H7 (cell line): ENCODE measurements at regions not wholly inside any gene's neighbourhood (a gene's known extent, or its start where the extent isn't known, plus 50 kb on each side); places are given as distances from the start of the nearest gene placed in this dataset.

Experiments used
- DNase-seq: peaks from one replicate; pipeline ENCODE4 v3.0.0; 2012
- H3K27me3 ChIP-seq: 2 replicates; pipeline ENCODE4 v1.6.0; 2011; ENCODE audit warnings: mild to moderate bottlenecking, low read length; ENCODE audit not compliant: control insufficient read depth, insufficient read depth
- H3K36me3 ChIP-seq: replicated peaks from 2 replicates; pipeline ENCODE4 v1.5.1; 2011; ENCODE audit warnings: low read length; ENCODE audit not compliant: control insufficient read depth, insufficient read depth
- H3K4me3 ChIP-seq: 2 replicates; pipeline ENCODE4 v1.5.1; 2011; ENCODE audit warnings: low read depth, mild to moderate bottlenecking, control low read depth, low read length, moderate library complexity; ENCODE audit not compliant: insufficient read depth

DNA sequence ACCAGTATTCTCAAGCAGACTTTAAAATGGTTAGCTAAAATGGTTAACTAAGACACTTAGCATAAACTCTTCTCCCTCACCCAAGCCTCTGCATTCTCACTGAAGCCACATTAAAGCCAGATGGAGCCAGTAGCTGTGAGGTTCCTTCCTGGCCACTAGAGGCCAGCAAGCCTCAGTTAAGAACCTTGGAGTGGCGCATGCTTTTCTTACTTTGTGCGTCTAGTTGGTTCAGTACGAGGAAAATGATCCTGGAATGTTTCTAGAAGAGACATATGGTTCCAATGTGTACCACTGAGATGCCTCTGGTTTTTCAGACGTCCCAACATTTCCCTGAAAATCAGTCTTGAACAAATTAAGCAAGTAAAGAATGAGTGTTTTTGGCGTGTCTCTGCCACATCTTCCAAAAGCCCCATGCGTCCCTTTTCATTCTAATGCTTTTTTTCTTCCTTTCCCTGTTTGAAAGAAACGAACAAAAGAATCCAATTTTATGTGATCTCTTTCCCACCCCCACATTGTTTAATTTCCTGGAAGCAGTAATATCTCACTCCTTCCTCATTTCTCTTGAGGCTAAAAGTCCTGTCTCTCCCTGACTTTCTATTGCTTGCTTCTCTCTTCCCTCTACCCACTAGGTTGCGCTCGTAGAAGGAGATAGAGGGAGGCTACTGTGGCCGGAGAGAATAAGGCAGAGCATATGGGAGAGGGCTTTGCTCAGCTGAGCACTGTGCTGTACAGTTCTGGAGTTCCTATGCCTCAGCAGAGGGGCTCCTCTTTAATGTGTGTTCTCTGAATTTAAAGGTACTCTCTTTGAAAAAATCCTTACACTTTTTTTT lies 82.9 kb upstream of the TAB3 start:
- peak; percentile 63 for DNase-seq
- H3K27me3 ChIP-seq: no peaks in the 10 kb centered on the region
- 0 out of 2 replicates have a peak overlapping the region, but pooled peaks have one; percentile 6 for H3K4me3 ChIP-seq
- no peaks in the 10 kb centered on the region for H3K36me3 ChIP-seq

DNA sequence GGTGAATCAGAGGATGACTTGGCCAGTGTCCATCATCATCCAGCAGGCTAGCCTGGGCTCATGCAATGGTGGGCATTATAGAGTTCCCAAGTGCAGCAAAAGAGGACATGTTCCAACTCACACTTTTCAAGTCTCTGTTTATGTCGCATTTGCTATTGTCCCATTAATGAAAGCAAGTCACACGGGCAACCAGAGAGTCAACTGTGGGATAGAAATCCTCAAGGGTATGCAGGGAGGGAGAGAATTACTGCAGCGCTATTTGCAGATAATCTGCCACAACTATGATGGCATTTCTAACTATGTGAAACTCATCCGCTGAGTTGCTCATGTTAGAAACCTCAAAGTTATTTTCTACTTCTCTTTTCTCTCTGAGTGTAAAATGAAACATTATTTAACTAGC lies 78.5 kb upstream of the TAB3 start:
- Histone ChIP-seq H3K4me3 (no peak overlapping the region), H3K36me3 (no peaks in the 10 kb centered on the region), H3K27me3 (no peaks in the 10 kb centered on the region)
- DNase-seq: no peak

DNA sequence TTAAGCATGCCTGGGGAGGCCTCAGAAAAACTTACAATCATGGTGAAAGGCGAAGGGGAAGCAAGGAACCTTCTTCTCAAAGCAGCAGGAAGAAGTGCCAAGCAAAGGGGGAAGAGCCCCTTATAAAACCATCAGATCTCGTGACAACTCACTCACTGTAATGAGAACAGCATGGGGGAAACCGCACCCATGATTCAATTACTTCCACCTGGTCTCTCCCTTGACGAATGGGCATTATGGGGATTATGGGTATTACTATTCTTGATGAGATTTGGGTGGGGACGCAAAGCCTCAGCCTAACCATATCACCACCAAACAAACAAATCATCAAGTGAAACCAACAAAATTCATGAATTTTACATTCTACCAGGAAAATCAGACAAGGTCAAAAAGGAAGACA lies 76.7 kb upstream of the TAB3 start:
- Histone ChIP-seq H3K36me3 (no peaks in the 10 kb centered on the region), H3K27me3 (no peaks in the 10 kb centered on the region), H3K4me3 (no peak overlapping the region)
- no peak for DNase-seq

DNA sequence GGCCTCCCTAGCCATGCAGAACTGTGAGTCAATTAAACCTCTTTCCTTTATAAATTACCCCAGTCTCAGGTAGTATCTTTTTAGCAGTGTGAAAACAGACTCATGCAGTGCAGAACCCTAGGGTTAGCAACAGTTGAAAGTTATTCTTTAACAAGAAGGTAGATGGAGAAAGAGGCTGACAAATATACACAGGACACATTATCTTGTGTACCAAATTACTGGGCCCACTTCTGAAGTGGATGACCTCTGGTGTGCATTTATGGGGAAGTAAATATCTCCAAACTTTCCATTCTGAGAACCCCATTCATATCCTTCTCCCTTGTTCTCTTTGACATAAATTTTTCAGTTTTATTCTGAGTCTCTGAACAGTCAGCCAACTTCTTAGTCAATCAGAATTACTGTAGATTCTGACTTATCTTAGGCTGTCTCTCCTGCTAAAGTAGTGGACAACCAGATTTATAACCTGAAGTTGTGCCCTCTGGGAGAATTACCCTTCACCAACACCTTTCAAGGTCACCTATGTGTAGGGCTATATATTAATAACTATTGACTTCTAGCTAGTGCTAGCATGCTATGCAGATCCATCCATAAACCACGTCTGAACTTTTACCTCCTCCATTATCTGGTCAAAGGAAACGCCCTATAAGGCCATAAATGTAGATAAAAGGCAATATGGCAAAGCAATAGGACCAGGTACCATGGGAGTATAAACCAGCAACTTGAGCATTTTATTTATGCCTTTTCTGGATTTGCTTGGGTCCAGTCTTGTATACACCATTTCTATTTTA lies 72.5 kb upstream of the TAB3 start:
- H3K4me3 ChIP-seq: no peak overlapping the region
- H3K36me3 ChIP-seq: no peaks in the 10 kb centered on the region
- no peaks in the 10 kb centered on the region for H3K27me3 ChIP-seq
- DNase-seq: no peak

DNA sequence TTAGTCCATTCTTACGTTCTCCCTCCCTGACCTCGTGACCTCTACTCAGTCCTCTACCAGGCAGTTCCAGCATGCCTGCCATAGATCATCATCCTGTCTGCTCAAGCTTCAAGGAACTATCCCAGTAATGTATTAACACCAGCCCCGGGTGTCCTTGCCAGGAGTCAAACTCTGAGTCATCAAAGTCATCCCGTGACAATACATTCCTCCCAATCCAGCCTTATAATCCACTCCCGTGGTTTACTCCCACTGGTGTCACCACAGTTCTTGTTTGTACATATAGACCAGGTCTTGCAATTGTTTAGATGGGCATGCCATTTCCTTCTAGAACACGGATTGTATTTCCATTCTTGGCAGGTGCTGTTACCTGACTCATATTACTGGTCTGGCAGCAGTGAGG lies 68.7 kb upstream of the TAB3 start:
- Histone ChIP-seq H3K27me3 (no peaks in the 10 kb centered on the region), H3K4me3 (no peak overlapping the region), H3K36me3 (no peaks in the 10 kb centered on the region)
- no peak for DNase-seq

DNA sequence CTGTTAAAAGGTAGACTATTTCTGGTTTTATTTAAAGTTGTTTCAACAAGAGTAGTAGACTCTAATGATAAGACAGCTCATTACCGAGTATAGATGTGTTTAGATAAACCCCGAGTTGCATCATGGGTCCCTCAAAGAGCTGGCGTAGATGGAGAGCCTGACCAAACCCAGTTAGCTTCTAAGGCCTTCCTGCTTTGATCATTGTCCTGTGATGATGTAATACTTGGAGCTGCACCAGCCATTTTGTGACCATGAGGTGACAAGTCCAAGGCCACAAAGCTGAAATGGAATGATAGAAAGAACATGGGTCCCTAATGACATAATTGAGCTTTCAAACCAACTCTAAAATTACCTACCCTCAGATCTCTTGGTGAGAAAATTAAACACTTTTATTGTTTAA lies 66.6 kb upstream of the TAB3 start:
- H3K4me3 ChIP-seq: no peak overlapping the region
- H3K36me3 ChIP-seq: no peaks in the 10 kb centered on the region
- no peaks in the 10 kb centered on the region for H3K27me3 ChIP-seq
- no peak for DNase-seq

DNA sequence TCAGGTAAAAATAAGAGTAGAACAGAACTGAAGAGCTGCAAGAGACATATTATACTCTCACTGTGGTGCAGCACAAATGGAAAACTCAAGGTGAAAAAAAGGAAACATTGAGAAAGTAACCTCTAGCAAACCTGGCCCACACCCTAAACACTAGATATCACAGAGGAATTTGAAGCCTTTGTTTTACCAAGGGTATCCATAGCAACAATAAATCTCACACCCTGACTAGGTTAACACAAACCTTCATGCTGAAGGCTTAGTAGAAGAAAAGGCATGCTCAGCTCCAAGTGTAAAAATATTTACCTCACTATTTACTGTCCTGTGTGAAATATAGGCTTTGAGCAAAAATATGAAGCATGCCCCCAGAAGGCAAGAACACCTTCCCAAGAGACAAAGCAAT lies 61.9 kb upstream of the TAB3 start:
- H3K27me3 ChIP-seq: no peaks in the 10 kb centered on the region
- no peak for DNase-seq
- H3K4me3 ChIP-seq: no peak overlapping the region

DNA sequence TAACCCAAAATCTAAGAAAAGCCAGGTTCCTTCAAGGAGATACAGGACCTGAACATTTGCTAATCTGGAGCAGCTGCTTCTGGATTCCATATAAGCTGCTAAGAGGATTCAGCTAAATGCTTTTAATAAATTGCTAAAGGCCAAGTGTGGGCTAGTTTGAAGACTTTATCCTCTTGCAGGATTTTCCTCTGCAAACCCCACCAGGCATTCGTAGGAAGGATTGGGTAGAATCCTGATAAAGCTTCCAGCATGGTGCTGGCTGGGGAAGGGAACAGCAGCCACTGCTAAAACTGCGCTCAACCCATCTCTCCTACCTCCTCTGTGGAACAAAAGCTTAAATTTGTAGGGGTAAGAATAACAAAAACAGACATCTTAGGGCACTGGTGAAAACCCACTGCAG lies 61.3 kb upstream of the TAB3 start:
- no peaks in the 10 kb centered on the region for H3K36me3 ChIP-seq
- DNase-seq: no peak
- H3K4me3 ChIP-seq: no peak overlapping the region
- H3K27me3 ChIP-seq: no peaks in the 10 kb centered on the region

More for the DNA sequence above, 61.9 kb upstream of the TAB3 start:
- no peaks in the 10 kb centered on the region for H3K36me3 ChIP-seq

DNA sequence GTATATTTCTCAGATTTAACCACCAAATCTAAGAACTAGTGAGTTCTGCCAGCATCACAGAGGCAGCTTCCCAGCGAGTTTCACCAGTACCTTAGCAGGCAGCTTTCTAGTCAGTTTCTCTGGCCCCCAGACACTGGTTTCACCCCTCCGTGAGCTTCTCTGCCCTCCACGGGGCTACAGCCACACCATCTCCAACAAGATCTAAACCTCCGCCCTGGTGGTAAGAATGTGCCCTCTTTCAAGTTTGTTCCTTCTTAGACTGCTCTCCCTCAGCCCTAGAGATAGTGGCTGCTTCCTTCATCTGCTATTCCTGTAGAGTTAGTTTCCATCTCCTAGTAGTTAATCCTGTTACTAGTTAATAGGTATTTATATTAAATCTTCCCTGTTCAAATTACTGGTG lies 60.5 kb upstream of the TAB3 start:
- peak; percentile 53 for DNase-seq

DNA sequence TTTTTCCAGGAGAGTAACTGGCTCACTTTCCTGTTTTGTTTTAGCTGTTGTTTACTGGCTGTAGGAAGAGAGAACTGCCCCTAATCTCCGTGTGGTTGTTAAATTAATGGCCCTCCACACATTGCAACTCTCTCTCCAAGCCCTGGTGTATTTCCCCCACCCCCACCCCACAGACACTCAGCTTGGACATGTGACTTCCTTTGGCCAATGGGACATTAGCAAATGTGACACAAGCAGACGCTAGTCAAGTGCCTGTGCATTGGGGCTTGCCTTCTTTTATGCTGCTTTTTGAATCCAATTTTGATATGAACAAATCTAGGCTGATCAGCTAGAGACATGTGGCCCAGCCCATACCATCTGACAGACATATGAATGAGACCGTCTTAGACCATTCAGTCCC lies 59.6 kb upstream of the TAB3 start:
- H3K4me3 ChIP-seq: no peak overlapping the region
- no peak for DNase-seq
- H3K36me3 ChIP-seq: no peaks in the 10 kb centered on the region
- H3K27me3 ChIP-seq: no peaks in the 10 kb centered on the region

More for the DNA sequence above, 60.5 kb upstream of the TAB3 start:
- H3K4me3 ChIP-seq: no peak overlapping the region
- no peaks in the 10 kb centered on the region for H3K36me3 ChIP-seq
- no peaks in the 10 kb centered on the region for H3K27me3 ChIP-seq

DNA sequence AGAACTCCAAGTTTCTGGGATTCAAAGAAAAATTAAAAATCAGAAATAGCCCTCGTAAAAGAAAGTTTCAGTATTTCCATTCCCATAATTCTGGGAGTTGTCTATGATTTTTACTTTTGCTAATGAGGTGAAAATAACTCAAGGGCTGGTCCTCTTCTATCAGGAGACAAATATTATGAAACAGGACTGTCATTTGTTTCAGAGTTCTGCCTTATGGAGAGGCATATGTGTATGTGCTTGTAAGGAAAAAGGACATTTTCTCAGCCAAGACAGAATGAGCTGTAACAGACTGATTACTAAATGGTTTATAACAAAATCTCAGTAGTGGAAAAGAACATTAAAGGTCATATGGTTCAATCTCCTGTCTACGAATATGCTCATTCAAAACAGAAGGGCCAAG lies 59.0 kb upstream of the TAB3 start:
- DNase-seq: no peak

DNA sequence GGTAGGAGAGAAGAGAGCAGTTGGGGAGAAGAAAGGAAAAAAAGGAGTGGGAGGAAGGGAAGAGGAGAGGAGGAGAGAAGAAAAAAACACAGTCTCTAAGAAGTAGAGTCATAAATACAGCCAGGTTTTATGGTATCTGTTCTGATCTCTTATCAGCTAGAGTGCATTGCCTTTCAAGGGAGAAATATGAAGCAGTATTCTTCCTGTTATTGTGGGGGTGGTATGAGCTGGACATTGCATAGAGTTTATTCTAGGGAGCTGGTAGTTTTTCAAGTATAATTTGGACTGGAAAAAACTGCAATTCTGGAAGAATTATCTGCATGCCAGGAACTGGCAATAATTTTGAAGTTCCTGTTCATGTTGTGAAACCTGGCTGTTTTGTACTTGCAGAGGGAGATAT lies 54.9 kb upstream of the TAB3 start:
- no peak overlapping the region for H3K4me3 ChIP-seq
- DNase-seq: no peak

More for the DNA sequence above, 59.0 kb upstream of the TAB3 start:
- H3K4me3 ChIP-seq: no peak overlapping the region
- H3K36me3 ChIP-seq: no peaks in the 10 kb centered on the region
- no peaks in the 10 kb centered on the region for H3K27me3 ChIP-seq

DNA sequence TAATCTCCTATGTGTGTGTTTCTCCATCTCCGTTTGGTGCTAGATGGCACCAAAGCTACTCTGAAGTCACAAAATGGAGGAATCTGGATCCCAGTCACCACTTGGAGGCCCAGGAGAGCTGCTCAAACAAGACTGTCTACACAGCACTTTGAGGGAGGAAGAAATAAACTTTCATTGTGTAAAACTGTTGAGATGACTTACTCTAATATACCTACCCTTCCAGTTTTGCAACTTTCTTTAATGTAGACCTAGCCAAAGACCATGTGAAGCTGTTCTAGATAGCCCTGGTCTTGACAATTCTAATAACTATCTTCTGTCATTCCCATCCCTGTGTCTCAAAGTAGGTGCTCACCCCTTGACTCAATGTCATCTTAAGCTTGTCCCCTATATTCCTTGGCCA lies 52.8 kb upstream of the TAB3 start:
- Histone ChIP-seq H3K4me3 (no peak overlapping the region), H3K36me3 (no peaks in the 10 kb centered on the region), H3K27me3 (no peaks in the 10 kb centered on the region)
- DNase-seq: no peak

More for the DNA sequence above, 54.9 kb upstream of the TAB3 start:
- Histone ChIP-seq H3K27me3 (no peaks in the 10 kb centered on the region), H3K36me3 (no peaks in the 10 kb centered on the region)

DNA sequence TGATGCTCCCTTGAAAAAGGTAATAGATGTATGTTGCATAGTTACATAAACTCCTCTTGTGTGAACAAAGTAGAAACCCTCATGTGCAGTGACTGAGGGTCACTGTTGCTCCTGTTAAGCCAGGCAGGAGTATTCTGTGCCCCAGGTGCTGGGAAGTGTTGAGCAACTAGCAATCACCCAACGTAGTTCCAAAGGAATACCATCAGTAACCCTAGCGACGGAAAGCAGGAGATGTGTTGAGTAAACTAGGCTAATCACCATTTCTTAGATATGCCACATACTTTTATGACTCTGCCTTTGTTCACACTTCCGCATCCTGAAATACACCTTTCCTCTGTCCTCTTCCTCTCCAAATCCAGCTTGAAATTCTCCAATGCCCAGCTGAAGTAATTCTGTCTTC lies 50.9 kb upstream of the TAB3 start:
- no peaks in the 10 kb centered on the region for H3K27me3 ChIP-seq
- H3K36me3 ChIP-seq: no peaks in the 10 kb centered on the region
- no peak for DNase-seq
- no peak overlapping the region for H3K4me3 ChIP-seq
